SK-N-SH (cell line): ENCODE measurements at regions not wholly inside any gene's neighbourhood (a gene's known extent, or its start where the extent isn't known, plus 50 kb on each side); places are given as distances from the start of the nearest gene placed in this dataset.

Experiments used
- CTCF ChIA-PET: fragments of 300-600, 350-600 bp; formaldehyde crosslinking; extraction: SDS; loops from one replicate; lab custom pipeline; 2021; lab: Yijun Ruan, JAX
- POLR2A ChIA-PET: fragments of 350-600 bp; sonication (Branson Sonifier 250); formaldehyde crosslinking; extraction: SDS; loops from one replicate; lab custom pipeline; 2020; ENCODE audit warnings: antibody characterized with exemption, inconsistent platforms; lab: Yijun Ruan, JAX
- DNase-seq: peaks from one replicate; pipeline ENCODE4 v3.0.0; 2012
- H2AFZ ChIP-seq: fragments of 200-600 bp; sonication (generic); 2 replicates; pipeline ENCODE4 v1.8.1; 2016; ENCODE audit warnings: antibody characterized with exemption, mild to moderate bottlenecking, low read depth
- H3F3A ChIP-seq: fragments of 200-600 bp; sonication (generic); replicated peaks from 2 replicates; pipeline ENCODE3; 2016; ENCODE audit warnings: antibody characterized with exemption, mild to moderate bottlenecking; ENCODE audit not compliant: insufficient read depth
- H3K27ac ChIP-seq, 2 experiments: fragments of 200-500 bp in 1 of 2; fragments of 200-600 bp in 1 of 2; sonication (Bioruptor generic) in 1 of 2; sonication (generic), shearing (Covaris generic) in 1 of 2; 2 replicates each; pipeline versions ENCODE4 v1.5.1 to v1.6.1; 2014 to 2016; ENCODE audit warnings: low read depth in 2 of 2, inconsistent platforms in 1 of 2, low read length in 1 of 2, mild to moderate bottlenecking in 1 of 2, mixed read lengths in 1 of 2
- H3K27me3 ChIP-seq: fragments of 200-600 bp; sonication (generic), shearing (Covaris generic); 2 replicates; pipeline ENCODE4 v1.6.1; 2016; ENCODE audit warnings: mixed run types; ENCODE audit not compliant: insufficient read depth
- H3K36me3 ChIP-seq, 2 experiments: fragments of 200-500 bp in 1 of 2; fragments of 200-600 bp in 1 of 2; sonication (Bioruptor generic) in 1 of 2; sonication (generic) in 1 of 2; replicated peaks in 1 of 2; 2 replicates each; pipeline versions ENCODE3 to v1.5.1; 2014 to 2016; ENCODE audit warnings: low read length in 1 of 2, mild to moderate bottlenecking in 1 of 2; ENCODE audit not compliant: insufficient read depth in 2 of 2, control insufficient read depth in 1 of 2
- H3K4me1 ChIP-seq, 2 experiments: fragments of 200-500 bp in 1 of 2; fragments of 200-600 bp in 1 of 2; sonication (Bioruptor generic) in 1 of 2; sonication (generic), shearing (Covaris generic) in 1 of 2; 2 replicates each; pipeline versions ENCODE4 v1.5.1 to v1.6.1; 2014 to 2016; ENCODE audit warnings: low read depth in 1 of 2, low read length in 1 of 2, mixed run types in 1 of 2; ENCODE audit not compliant: insufficient read depth in 2 of 2, control insufficient read depth in 1 of 2
- H3K4me2 ChIP-seq: fragments of 200-600 bp; sonication (generic), shearing (Covaris generic); 2 replicates; pipeline ENCODE4 v1.6.1; 2017; ENCODE audit warnings: mixed run types
- H3K4me3 ChIP-seq, 2 experiments: fragments of 200-500 bp in 1 of 2; fragments of 200-600 bp in 1 of 2; sonication (Bioruptor generic) in 1 of 2; sonication (generic), shearing (Covaris generic) in 1 of 2; 2 replicates each; pipeline versions ENCODE4 v1.5.1 to v1.8.1; 2014 to 2016; ENCODE audit warnings: low read depth in 2 of 2, inconsistent platforms in 1 of 2, low read length in 1 of 2, mild to moderate bottlenecking in 1 of 2, mixed read lengths in 1 of 2, moderate library complexity in 1 of 2
- H3K79me2 ChIP-seq: fragments of 200-600 bp; sonication (generic); 2 replicates; pipeline ENCODE4 v1.8.1; 2017; ENCODE audit warnings: mild to moderate bottlenecking; ENCODE audit not compliant: insufficient read depth
- H3K9ac ChIP-seq: fragments of 200-600 bp; sonication (generic); 2 replicates; pipeline ENCODE4 v1.6.1; 2017; ENCODE audit warnings: mixed run types
- H3K9me2 ChIP-seq: fragments of 200-600 bp; sonication (generic); 2 replicates; pipeline ENCODE4 v1.6.1; 2017; ENCODE audit warnings: mixed run types
- H3K9me3 ChIP-seq: fragments of 200-600 bp; sonication (generic); 2 replicates; pipeline ENCODE4 v1.6.1; 2017; ENCODE audit warnings: mixed run types, mild to moderate bottlenecking, moderate library complexity
- H4K20me1 ChIP-seq: fragments of 200-600 bp; sonication (generic); 2 replicates; pipeline ENCODE4 v1.6.1; 2017; ENCODE audit warnings: mild to moderate bottlenecking, mixed run types; ENCODE audit not compliant: insufficient read depth
- CTCF ChIP-seq: fragments of 200-600 bp; sonication (generic); IDR thresholded peaks from 2 replicates; pipeline ENCODE4 v1.6.1; 2017; ENCODE audit warnings: antibody characterized with exemption, mild to moderate bottlenecking, moderate library complexity
- EP300 ChIP-seq, 2 experiments: IDR thresholded peaks; 2 replicates each; pipeline versions ENCODE4 v1.4.0 to v1.6.1; 2012; ENCODE audit warnings: borderline replicate concordance in 1 of 2, low read depth in 1 of 2, low read length in 1 of 2
- EZH2phosphoT487 ChIP-seq: fragments of 200-600 bp; sonication (generic); IDR thresholded peaks from 2 replicates; pipeline ENCODE4 v1.6.1; 2017; ENCODE audit warnings: low read depth, mixed run types, mild to moderate bottlenecking, antibody characterized with exemption, moderate library complexity, borderline replicate concordance
- MAX ChIP-seq: IDR thresholded peaks from 2 replicates; pipeline ENCODE4 v1.4.0; 2012; ENCODE audit warnings: low read depth
- NFIC ChIP-seq: IDR thresholded peaks from 2 replicates; pipeline ENCODE4 v1.4.0; 2012; ENCODE audit warnings: borderline replicate concordance
- NRF1 ChIP-seq: IDR thresholded peaks from 2 replicates; pipeline ENCODE4 v1.6.1; 2012; ENCODE audit warnings: low read depth, mild to moderate bottlenecking, low read length
- RAD21 ChIP-seq: IDR thresholded peaks from 2 replicates; pipeline ENCODE4 v1.6.1; 2012; ENCODE audit warnings: mild to moderate bottlenecking, low read length
- RCOR1 ChIP-seq: fragments of 150-350 bp; IDR thresholded peaks from 2 replicates; pipeline ENCODE4 v1.6.1; 2017; ENCODE audit warnings: antibody characterized with exemption, low read length
- RFX5 ChIP-seq: IDR thresholded peaks from 2 replicates; pipeline ENCODE4 v1.6.1; 2012; ENCODE audit warnings: mild to moderate bottlenecking, improper control_type of control experiment, low read length
- RXRA ChIP-seq: IDR thresholded peaks from 2 replicates; pipeline ENCODE4 v1.4.0; 2012; ENCODE audit warnings: low read depth, mild to moderate bottlenecking, borderline replicate concordance
- SIN3A ChIP-seq: IDR thresholded peaks from 2 replicates; pipeline ENCODE4 v1.6.1; 2012; ENCODE audit warnings: low read depth, mild to moderate bottlenecking, low read length, moderate library complexity, borderline replicate concordance
- USF1 ChIP-seq: IDR thresholded peaks from 2 replicates; pipeline ENCODE4 v1.4.0; 2012; ENCODE audit warnings: low read depth, borderline replicate concordance
- YY1 ChIP-seq: IDR thresholded peaks from 2 replicates; pipeline ENCODE4 v1.4.0; 2012; ENCODE audit warnings: low read depth, mild to moderate bottlenecking
- WGBS: methylation state at CpG from one replicate; pipeline ENCODE4 v1.1.6; 2017; ENCODE audit warnings: low lambda C conversion rate; 5-methylcytosine and 5-hydroxymethylcytosine counted together

- TF ChIP-seq USF1 = no peak
Measured at GRCh38 chr12:60967128-60967527, 1293.1 kb upstream of the USP15 start (continued).

- Histone ChIP-seq H3K4me1 (no peaks in the 10 kb centered on the region), H3K79me2 (no peaks in the 10 kb centered on the region), H3K4me2 (no peak overlapping the region), H3K9ac (no peak overlapping the region), H4K20me1 (no peaks in the 10 kb centered on the region), H3K27me3 (no peaks in the 10 kb centered on the region), H3K36me3 (no peaks in the 10 kb centered on the region), H3K9me2 (no peaks in the 10 kb centered on the region), H3K4me3 (no peak overlapping the region), H3F3A (no peaks in the 10 kb centered on the region), H3K27ac (no peak overlapping the region), H3K9me3 (no peaks in the 10 kb centered on the region), H2AFZ (no peak overlapping the region)
- ChIA-PET CTCF (no interaction called here), POLR2A (no interaction called here)
- DNase-seq = no peak
- WGBS = 2% methylated on average over 3 of the region's 3 CpGs
- no peak for TF ChIP-seq NRF1
- peak; percentile 31; the same call in 1 of the 2 replicates for TF ChIP-seq CTCF
- no peak for TF ChIP-seq RFX5
- 0 out of 2 replicates have a peak, but pooled peaks have one; percentile 4 for TF ChIP-seq RAD21
Measured at GRCh38 chr12:60977966-60978365, 1282.2 kb upstream of the USP15 start.

GRCh38 chr12:60980558-60980957 lies 1279.6 kb upstream of the USP15 start:
- H3K36me3 ChIP-seq = no peaks in the 10 kb centered on the region
- no peak overlapping the region for H3K4me3 ChIP-seq
- ChIA-PET POLR2A (no interaction called here), CTCF (no interaction called here)
- H3K9ac ChIP-seq = no peak overlapping the region
- H3K27ac ChIP-seq = no peak overlapping the region
- DNase-seq = no peak
- no peak overlapping the region for H3K4me2 ChIP-seq
- 0% methylated on average over 1 of the region's 1 CpG for WGBS
- no peaks in the 10 kb centered on the region for H3K9me3 ChIP-seq
- no peak overlapping the region for H2AFZ ChIP-seq
- TF ChIP-seq EP300 (IDR thresholded peaks at IDR 0.05; ENCODE audit: borderline replicate concordance in 1 of 2, low read depth in 1 of 2, low read length in 1 of 2) (no peak), RCOR1 (no peak), EZH2phosphoT487 (no peak)
- H4K20me1 ChIP-seq = no peaks in the 10 kb centered on the region
- no peaks in the 10 kb centered on the region for H3K9me2 ChIP-seq
- no peaks in the 10 kb centered on the region for H3F3A ChIP-seq
- H3K27me3 ChIP-seq = no peaks in the 10 kb centered on the region
- H3K4me1 ChIP-seq = no peaks in the 10 kb centered on the region
- no peaks in the 10 kb centered on the region for H3K79me2 ChIP-seq

GRCh38 chr12:60981473-60981872 lies 1278.7 kb upstream of the USP15 start:
- H2AFZ ChIP-seq = no peak overlapping the region
- H3K27me3 ChIP-seq = no peaks in the 10 kb centered on the region
- TF ChIP-seq RCOR1 (no peak), SIN3A (no peak), NFIC (no peak), YY1 (no peak), RXRA (no peak), MAX (no peak)
- DNase-seq = no peak
- POLR2A ChIA-PET = no interaction called here
- no peaks in the 10 kb centered on the region for H3K79me2 ChIP-seq
- H3K36me3 ChIP-seq = no peaks in the 10 kb centered on the region
- no peaks in the 10 kb centered on the region for H3F3A ChIP-seq
- H3K4me1 ChIP-seq = no peaks in the 10 kb centered on the region
- H3K9ac ChIP-seq = no peak overlapping the region
- H3K27ac ChIP-seq = no peak overlapping the region
- H3K9me2 ChIP-seq = no peaks in the 10 kb centered on the region
- H3K4me3 ChIP-seq = no peak overlapping the region
- CTCF ChIA-PET = no interaction called here
- H3K4me2 ChIP-seq = no peak overlapping the region
- H3K9me3 ChIP-seq = no peaks in the 10 kb centered on the region
- WGBS = 0% methylated on average over 2 of the region's 2 CpGs
- no peaks in the 10 kb centered on the region for H4K20me1 ChIP-seq
